GM19467 (cell line): ENCODE measurements at regions not wholly inside any gene's neighbourhood (a gene's known extent, or its start where the extent isn't known, plus 50 kb on each side); places are given as distances from the start of the nearest gene placed in this dataset.

Source experiments
- ATAC-seq: cut with Tn5 transposase; IDR thresholded peaks from one replicate; pipeline ENCODE4 v1.9.1; 2021; ENCODE audit warnings: mild to moderate bottlenecking, moderate library complexity; ENCODE audit not compliant: unreplicated experiment

- ATAC-seq, result no peak
These were observed 156.6 kb upstream of the TLL1 start for GRCh38 chr4:165716472-165716871.

- no peak for ATAC-seq
These were observed 154.4 kb upstream of the TLL1 start for GRCh38 chr4:165718660-165719059.

GRCh38 chr4:165720411-165721082 is 152.5 kb upstream of the TLL1 start:
- no peak for ATAC-seq

GRCh38 chr4:165721815-165722214 is 151.2 kb upstream of the TLL1 start:
- ATAC-seq, result no peak

- ATAC-seq, result no peak
These were observed 149.8 kb upstream of the TLL1 start for GRCh38 chr4:165723051-165723795.

- ATAC-seq, result no peak
These were observed 148.3 kb upstream of the TLL1 start for GRCh38 chr4:165724786-165725185.

- ATAC-seq, result no peak
These were observed 147.7 kb upstream of the TLL1 start for GRCh38 chr4:165725352-165725751.

GRCh38 chr4:165726831-165727230 is 146.2 kb upstream of the TLL1 start:
- ATAC-seq, result no peak

- no peak for ATAC-seq
These were observed 135.6 kb upstream of the TLL1 start for GRCh38 chr4:165737309-165737972.

- ATAC-seq, result peak; percentile 79
These were observed 134.5 kb upstream of the TLL1 start for GRCh38 chr4:165738571-165738970.

GRCh38 chr4:165740911-165741310 is 132.1 kb upstream of the TLL1 start:
- ATAC-seq, result no peak

- ATAC-seq, result no peak
These were observed 129.6 kb upstream of the TLL1 start for GRCh38 chr4:165743422-165743821.

GRCh38 chr4:165744370-165744769 is 128.7 kb upstream of the TLL1 start:
- ATAC-seq, result no peak

GRCh38 chr4:165748321-165748720 is 124.7 kb upstream of the TLL1 start:
- no peak for ATAC-seq

- no peak for ATAC-seq
These were observed 121.2 kb upstream of the TLL1 start for GRCh38 chr4:165751882-165752281.

GRCh38 chr4:165754664-165755063 is 118.4 kb upstream of the TLL1 start:
- ATAC-seq, result no peak

- no peak for ATAC-seq
These were observed 116.2 kb upstream of the TLL1 start for GRCh38 chr4:165756836-165757235.

GRCh38 chr4:165757451-165757850 is 115.6 kb upstream of the TLL1 start:
- no peak for ATAC-seq

GRCh38 chr4:165758086-165758485 is 115.0 kb upstream of the TLL1 start:
- no peak for ATAC-seq

GRCh38 chr4:165760182-165760581 is 112.9 kb upstream of the TLL1 start:
- no peak for ATAC-seq

- ATAC-seq, result no peak
These were observed 111.1 kb upstream of the TLL1 start for GRCh38 chr4:165761963-165762362.

GRCh38 chr4:165763640-165764039 is 109.4 kb upstream of the TLL1 start:
- no peak for ATAC-seq
